Naive B cell (primary cell): ENCODE measurements at regions not wholly inside any gene's neighbourhood (a gene's known extent, or its start where the extent isn't known, plus 50 kb on each side); places are given as distances from the start of the nearest gene placed in this dataset.

ENCODE experiments used
- ATAC-seq, 2 donors: fragments of 150-1000 bp; cut with Tn5 transposase; 2 replicates each; pipeline ENCODE4 v1.10.0; 2021; ENCODE audit warnings: low read depth in 2 of 2, mild to moderate bottlenecking in 2 of 2, moderate library complexity in 2 of 2
- DNase-seq: peaks from one replicate; pipeline ENCODE4 v3.0.0; 2022
- H3K27ac Mint-ChIP-seq, 6 donors: one replicate each; pipeline ENCODE4 v1.8.0; 2020 to 2022; ENCODE audit warnings: mild to moderate bottlenecking in 6 of 6, mixed read lengths in 6 of 6, moderate library complexity in 5 of 6, inconsistent platforms in 2 of 6
- H3K27me3 Mint-ChIP-seq, 3 donors: one replicate each; pipeline ENCODE4 v1.8.0; 2021 to 2022; ENCODE audit warnings: mixed read lengths in 3 of 3, mild to moderate bottlenecking in 1 of 3
- H3K36me3 Mint-ChIP-seq, 2 donors: one replicate each; pipeline ENCODE4 v1.8.0; 2020 to 2022; ENCODE audit warnings: mixed read lengths in 2 of 2, inconsistent platforms in 1 of 2, mild to moderate bottlenecking in 1 of 2
- H3K4me1 Mint-ChIP-seq, 3 donors: one replicate each; pipeline ENCODE4 v1.8.0; 2020 to 2022; ENCODE audit warnings: mixed read lengths in 3 of 3, inconsistent platforms in 1 of 3, mild to moderate bottlenecking in 1 of 3, moderate library complexity in 1 of 3
- H3K4me3 Mint-ChIP-seq, 8 donors: one replicate each; pipeline ENCODE4 v1.8.0; 2020 to 2022; ENCODE audit warnings: mild to moderate bottlenecking in 8 of 8, mixed read lengths in 8 of 8, moderate library complexity in 8 of 8, inconsistent platforms in 2 of 8
- H3K9me3 Mint-ChIP-seq, 7 donors: one replicate each; pipeline ENCODE4 v1.8.0; 2020 to 2022; ENCODE audit warnings: mixed read lengths in 7 of 7, mild to moderate bottlenecking in 5 of 7, inconsistent platforms in 2 of 7, moderate library complexity in 1 of 7

GRCh38 chr10:65313406-65313805 lies 1612.4 kb upstream of the LRRTM3 start:
- ATAC-seq, result no peak
- H3K4me3 Mint-ChIP-seq, result no peak overlapping the region
- no peak overlapping the region for H3K27ac Mint-ChIP-seq
- H3K36me3 Mint-ChIP-seq, result no peaks in the 10 kb centered on the region
- no peaks in the 10 kb centered on the region for H3K27me3 Mint-ChIP-seq
- H3K9me3 Mint-ChIP-seq, result peaks cover 0 to 5% (median 0%) of the 10 kb centered on the region in 7 donors
- no peak for DNase-seq
- no peaks in the 10 kb centered on the region for H3K4me1 Mint-ChIP-seq

GRCh38 chr10:65314253-65314652 lies 1611.6 kb upstream of the LRRTM3 start:
- Mint-ChIP-seq H3K9me3 (peaks cover 0 to 5% (median 0%) of the 10 kb centered on the region in 7 donors), H3K27ac (no peak overlapping the region), H3K4me1 (no peaks in the 10 kb centered on the region), H3K4me3 (no peak overlapping the region), H3K36me3 (no peaks in the 10 kb centered on the region), H3K27me3 (no peaks in the 10 kb centered on the region)
- no peak for DNase-seq
- no peak for ATAC-seq

DNA sequence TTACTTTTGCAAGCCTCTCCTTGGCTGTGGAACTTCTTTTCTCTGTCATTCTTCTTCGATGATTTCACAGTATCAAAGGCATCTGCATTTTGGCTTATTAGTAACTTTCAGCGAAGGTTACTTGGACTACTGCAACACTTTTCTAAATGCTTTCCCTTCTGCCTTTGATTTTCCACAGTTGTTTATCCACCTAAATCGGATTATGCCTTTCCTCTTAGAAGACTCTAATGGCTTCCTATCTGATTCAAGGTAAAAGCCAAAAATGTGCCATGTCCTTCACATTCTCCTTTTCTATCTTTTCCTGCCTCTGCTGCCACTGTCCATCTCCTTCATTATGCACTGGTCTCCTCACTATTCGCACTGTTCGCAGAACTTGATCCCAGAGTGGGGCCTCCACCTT lies 1606.3 kb upstream of the LRRTM3 start:
- DNase-seq (no peak), ATAC-seq (no peak)
- H3K27me3 Mint-ChIP-seq, result no peaks in the 10 kb centered on the region
- peaks cover 0 to 8% (median 3%) of the 10 kb centered on the region in 7 donors for H3K9me3 Mint-ChIP-seq
- no peak overlapping the region for H3K27ac Mint-ChIP-seq
- H3K4me3 Mint-ChIP-seq, result no peak overlapping the region
- no peaks in the 10 kb centered on the region for H3K36me3 Mint-ChIP-seq
- H3K4me1 Mint-ChIP-seq, result no peaks in the 10 kb centered on the region

DNA sequence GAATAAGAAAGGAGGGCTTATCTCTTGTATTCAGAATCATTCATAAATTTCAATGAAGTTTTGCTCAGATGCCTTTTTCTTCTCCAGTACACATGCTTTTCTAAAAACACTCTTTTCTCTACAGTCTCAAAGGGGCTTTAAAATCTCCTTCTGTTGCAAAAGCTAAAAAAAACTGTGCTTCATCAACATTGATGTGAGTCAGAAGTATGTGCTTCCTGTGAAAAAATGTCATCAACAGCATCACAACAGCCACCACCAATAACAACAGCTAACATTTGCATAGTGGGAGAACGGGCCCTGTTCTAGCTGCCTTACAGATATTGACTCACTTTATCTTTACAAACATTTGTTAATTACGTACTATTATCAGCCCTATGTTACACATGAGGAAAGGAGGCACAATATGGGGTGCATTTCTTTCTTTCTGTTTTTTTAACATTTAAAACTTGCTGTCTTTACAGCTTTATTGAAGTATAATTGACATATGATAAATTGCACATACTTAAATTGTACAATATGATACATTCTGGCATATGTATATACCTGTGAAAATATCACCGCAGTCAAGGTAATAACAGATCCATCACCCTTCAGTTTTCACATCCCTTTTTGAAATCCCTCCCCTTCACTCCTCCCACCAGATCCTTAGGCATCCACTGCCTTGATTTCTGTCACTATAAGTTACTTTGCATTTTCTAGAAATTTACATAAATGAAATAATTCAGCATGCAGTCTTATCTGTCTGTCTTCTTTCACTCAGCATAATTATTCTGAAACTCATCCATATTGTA lies 1605.4 kb upstream of the LRRTM3 start:
- peaks cover 0 to 8% (median 3%) of the 10 kb centered on the region in 7 donors for H3K9me3 Mint-ChIP-seq
- no peak overlapping the region for H3K4me3 Mint-ChIP-seq
- no peaks in the 10 kb centered on the region for H3K4me1 Mint-ChIP-seq
- ATAC-seq (no peak), DNase-seq (no peak)
- H3K36me3 Mint-ChIP-seq, result no peaks in the 10 kb centered on the region
- no peaks in the 10 kb centered on the region for H3K27me3 Mint-ChIP-seq
- no peak overlapping the region for H3K27ac Mint-ChIP-seq

- no peaks in the 10 kb centered on the region for H3K27me3 Mint-ChIP-seq
- H3K4me1 Mint-ChIP-seq, result no peaks in the 10 kb centered on the region
- no peak overlapping the region for H3K27ac Mint-ChIP-seq
- DNase-seq (no peak), ATAC-seq (no peak)
- no peak overlapping the region for H3K4me3 Mint-ChIP-seq
- no peaks in the 10 kb centered on the region for H3K36me3 Mint-ChIP-seq
- H3K9me3 Mint-ChIP-seq, result peaks cover 0 to 12% (median 3%) of the 10 kb centered on the region in 7 donors
Measured at GRCh38 chr10:65323802-65324201, 1602.0 kb upstream of the LRRTM3 start.

- no peaks in the 10 kb centered on the region for H3K27me3 Mint-ChIP-seq
- peaks cover 0 to 8% (median 0%) of the 10 kb centered on the region in 7 donors for H3K9me3 Mint-ChIP-seq
- no peaks in the 10 kb centered on the region for H3K36me3 Mint-ChIP-seq
- no peaks in the 10 kb centered on the region for H3K4me1 Mint-ChIP-seq
- no peak overlapping the region for H3K27ac Mint-ChIP-seq
- no peak for DNase-seq
- no peak for ATAC-seq
- H3K4me3 Mint-ChIP-seq, result no peak overlapping the region
Measured at GRCh38 chr10:65325913-65326312, 1599.9 kb upstream of the LRRTM3 start.

- Mint-ChIP-seq H3K4me3 (no peak overlapping the region), H3K36me3 (no peaks in the 10 kb centered on the region), H3K27ac (no peak overlapping the region), H3K4me1 (no peaks in the 10 kb centered on the region), H3K9me3 (peaks cover 0 to 12% (median 0%) of the 10 kb centered on the region in 7 donors), H3K27me3 (no peaks in the 10 kb centered on the region)
- no peak for DNase-seq
- ATAC-seq, result no peak
Measured at GRCh38 chr10:65328486-65328885, 1597.3 kb upstream of the LRRTM3 start.

GRCh38 chr10:65335311-65335710 lies 1590.5 kb upstream of the LRRTM3 start:
- DNase-seq (no peak), ATAC-seq (no peak)
- Mint-ChIP-seq H3K27ac (no peak overlapping the region), H3K4me1 (no peaks in the 10 kb centered on the region), H3K36me3 (no peaks in the 10 kb centered on the region), H3K27me3 (no peaks in the 10 kb centered on the region), H3K9me3 (peaks cover 0 to 3% (median 0%) of the 10 kb centered on the region in 7 donors), H3K4me3 (no peak overlapping the region)

- Mint-ChIP-seq H3K4me3 (no peak overlapping the region), H3K27me3 (no peaks in the 10 kb centered on the region)
Measured at GRCh38 chr10:65340340-65340739, 1585.5 kb upstream of the LRRTM3 start.

DNA sequence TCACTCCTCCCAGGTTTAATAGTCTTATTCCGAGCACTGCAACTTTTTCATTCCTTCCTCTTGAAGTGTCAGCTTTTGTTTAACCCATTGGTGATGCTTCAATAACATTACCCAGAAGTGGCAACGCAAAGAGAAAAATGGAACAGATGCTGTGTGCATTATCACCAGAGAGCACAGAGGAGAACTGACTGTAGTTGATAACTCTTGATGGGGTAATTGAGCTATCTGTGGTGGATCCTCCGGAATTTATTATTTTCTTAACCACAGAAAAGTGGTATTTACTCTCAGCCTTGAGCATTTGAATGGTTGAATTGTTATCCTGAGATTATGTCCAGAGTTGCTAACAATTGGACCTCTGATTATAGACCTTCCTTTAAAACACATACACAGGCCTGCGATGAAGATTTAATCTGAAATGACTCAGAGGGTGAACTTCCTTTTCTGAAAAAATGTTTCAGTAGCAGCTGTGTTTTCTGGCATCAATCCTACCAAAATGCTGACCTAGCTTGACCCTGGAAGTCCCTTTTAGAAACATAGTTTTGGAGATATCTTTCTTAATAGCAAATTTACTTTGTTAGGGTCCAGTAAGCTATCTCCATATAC lies 1584.4 kb upstream of the LRRTM3 start:
- no peaks in the 10 kb centered on the region for H3K27me3 Mint-ChIP-seq
- no peak overlapping the region for H3K4me3 Mint-ChIP-seq
- H3K27ac Mint-ChIP-seq, result no peak overlapping the region
- H3K9me3 Mint-ChIP-seq, result peaks cover 0 to 5% (median 0%) of the 10 kb centered on the region in 7 donors
- no peaks in the 10 kb centered on the region for H3K4me1 Mint-ChIP-seq
- no peak for ATAC-seq
- H3K36me3 Mint-ChIP-seq, result no peaks in the 10 kb centered on the region
- DNase-seq, result no peak

More at GRCh38 chr10:65340340-65340739, 1585.5 kb upstream of the LRRTM3 start:
- Mint-ChIP-seq H3K27ac (no peak overlapping the region), H3K36me3 (no peaks in the 10 kb centered on the region), H3K9me3 (peaks cover 0 to 5% (median 0%) of the 10 kb centered on the region in 7 donors), H3K4me1 (no peaks in the 10 kb centered on the region)
- DNase-seq (no peak), ATAC-seq (no peak)

DNA sequence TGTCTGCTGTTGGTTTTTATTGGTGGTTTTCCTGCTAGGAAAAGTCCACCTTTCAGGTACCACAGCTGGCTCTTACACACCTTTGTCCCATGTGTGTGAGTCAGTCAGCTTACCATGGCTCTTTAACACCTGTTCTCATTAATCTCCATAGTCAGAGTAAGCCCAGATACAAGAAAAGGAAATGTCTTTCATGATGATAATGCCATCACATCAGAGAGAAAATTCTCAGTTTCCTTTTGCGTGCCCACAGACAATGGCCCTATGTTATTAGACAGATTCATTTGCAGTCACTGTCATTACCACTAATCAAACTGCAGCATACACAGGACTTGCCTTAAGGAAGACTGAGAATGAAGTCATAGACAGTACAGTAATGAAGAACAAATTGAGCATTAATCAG lies 1583.6 kb upstream of the LRRTM3 start:
- Mint-ChIP-seq H3K36me3 (no peaks in the 10 kb centered on the region), H3K27ac (no peak overlapping the region), H3K4me3 (no peak overlapping the region), H3K9me3 (peaks cover 0 to 5% (median 0%) of the 10 kb centered on the region in 7 donors), H3K4me1 (no peaks in the 10 kb centered on the region), H3K27me3 (no peaks in the 10 kb centered on the region)
- ATAC-seq (no peak), DNase-seq (no peak)

- DNase-seq, result no peak
- Mint-ChIP-seq H3K36me3 (no peaks in the 10 kb centered on the region), H3K4me1 (no peaks in the 10 kb centered on the region), H3K27me3 (no peaks in the 10 kb centered on the region), H3K9me3 (peaks cover 0 to 12% (median 3%) of the 10 kb centered on the region in 7 donors), H3K27ac (no peak overlapping the region), H3K4me3 (no peak overlapping the region)
- ATAC-seq, result no peak
Measured at GRCh38 chr10:65346466-65346865, 1579.4 kb upstream of the LRRTM3 start.

DNA sequence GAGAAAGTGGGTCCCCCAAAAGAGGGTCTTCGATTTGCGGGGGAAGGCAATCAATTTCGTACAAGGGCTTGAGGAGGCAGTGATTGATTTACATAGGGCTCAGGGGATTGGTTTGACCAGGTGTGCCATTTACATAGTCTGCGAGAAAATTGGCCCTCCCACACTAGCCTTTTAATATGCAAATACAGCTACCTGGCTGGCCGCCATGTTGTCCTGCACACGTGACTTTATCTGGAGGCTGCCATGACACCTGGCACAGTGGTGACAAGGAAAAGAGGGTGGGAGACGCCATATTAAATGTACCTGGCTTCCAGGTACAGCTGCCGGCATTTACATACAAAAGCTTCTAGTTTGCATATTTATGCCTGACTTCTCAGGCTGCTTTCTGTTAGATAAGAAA lies 1577.2 kb upstream of the LRRTM3 start:
- no peak for DNase-seq
- H3K27ac Mint-ChIP-seq, result no peak overlapping the region
- peaks cover 1 to 15% (median 6%) of the 10 kb centered on the region in 7 donors for H3K9me3 Mint-ChIP-seq
- ATAC-seq, result no peak
- H3K36me3 Mint-ChIP-seq, result no peaks in the 10 kb centered on the region
- H3K4me1 Mint-ChIP-seq, result no peaks in the 10 kb centered on the region
- no peak overlapping the region for H3K4me3 Mint-ChIP-seq
- H3K27me3 Mint-ChIP-seq, result no peaks in the 10 kb centered on the region

DNA sequence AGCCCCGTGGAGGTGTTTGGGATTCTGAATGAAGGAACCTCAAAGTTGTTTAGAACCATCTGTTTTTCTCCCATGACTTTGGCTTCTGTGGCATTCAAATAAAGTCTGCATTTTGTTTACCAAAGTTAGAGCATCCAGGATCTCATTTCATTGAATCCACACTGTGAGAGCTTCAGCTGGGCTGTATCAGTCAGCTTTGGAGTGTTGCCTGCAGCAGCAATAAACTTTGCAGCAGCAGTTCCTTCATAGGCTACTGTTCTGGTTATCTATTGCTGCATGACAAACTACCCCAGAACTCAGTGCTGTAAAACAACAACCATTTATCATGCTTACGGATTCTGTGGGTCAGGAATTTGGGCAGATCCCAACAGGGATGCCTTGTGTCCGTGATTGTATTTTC lies 1575.2 kb upstream of the LRRTM3 start:
- DNase-seq, result no peak
- H3K4me1 Mint-ChIP-seq, result no peaks in the 10 kb centered on the region
- H3K27ac Mint-ChIP-seq, result no peak overlapping the region
- no peak overlapping the region for H3K4me3 Mint-ChIP-seq
- no peaks in the 10 kb centered on the region for H3K27me3 Mint-ChIP-seq
- no peak for ATAC-seq
- no peaks in the 10 kb centered on the region for H3K36me3 Mint-ChIP-seq
- peaks cover 1 to 23% (median 6%) of the 10 kb centered on the region in 7 donors for H3K9me3 Mint-ChIP-seq
